ENCODE measurements at regions not wholly inside any gene's neighbourhood (a gene's known extent, or its start where the extent isn't known, plus 50 kb on each side); places are given as distances from the start of the nearest gene placed in this dataset.

- no peak for DNase-seq (ENCODE audit: low spot score)
These were observed 174.4 kb upstream of the SMC2 start for GRCh38 chr9:103919605-103920209.

- DNase-seq (ENCODE audit: low spot score), result no peak
These were observed 165.7 kb upstream of the SMC2 start for GRCh38 chr9:103928442-103928841.

- DNase-seq (ENCODE audit: low spot score), result no peak
These were observed 153.0 kb upstream of the SMC2 start for GRCh38 chr9:103941104-103941503.

- no peak for DNase-seq (ENCODE audit: low spot score)
These were observed 151.9 kb upstream of the SMC2 start for GRCh38 chr9:103942200-103942599.

GRCh38 chr9:103942651-103943050, 151.5 kb upstream of the SMC2 start:
- DNase-seq (ENCODE audit: low spot score), result no peak

GRCh38 chr9:103949096-103949495, 145.0 kb upstream of the SMC2 start:
- no peak for DNase-seq (ENCODE audit: low spot score)

- no peak for DNase-seq (ENCODE audit: low spot score)
These were observed 116.9 kb upstream of the SMC2 start for GRCh38 chr9:103977163-103977562.

- DNase-seq (ENCODE audit: low spot score), result no peak
These were observed 115.7 kb upstream of the SMC2 start for GRCh38 chr9:103978396-103978795.

GRCh38 chr9:103981912-103982311, 112.2 kb upstream of the SMC2 start:
- no peak for DNase-seq (ENCODE audit: low spot score)

- no peak for DNase-seq (ENCODE audit: low spot score)
These were observed 109.0 kb upstream of the SMC2 start for GRCh38 chr9:103985077-103985476.

- no peak for DNase-seq (ENCODE audit: low spot score)
These were observed 105.3 kb upstream of the SMC2 start for GRCh38 chr9:103988821-103989220.

GRCh38 chr9:103990311-103990710, 103.8 kb upstream of the SMC2 start:
- no peak for DNase-seq (ENCODE audit: low spot score)

- DNase-seq (ENCODE audit: low spot score), result no peak
These were observed 103.1 kb upstream of the SMC2 start for GRCh38 chr9:103991001-103991400.

GRCh38 chr9:103991698-103992097, 102.4 kb upstream of the SMC2 start:
- no peak for DNase-seq (ENCODE audit: low spot score)

- DNase-seq (ENCODE audit: low spot score), result no peak
These were observed 101.0 kb upstream of the SMC2 start for GRCh38 chr9:103992938-103993579.

- DNase-seq (ENCODE audit: low spot score), result no peak
These were observed 96.2 kb upstream of the SMC2 start for GRCh38 chr9:103997856-103998370.

- DNase-seq (ENCODE audit: low spot score), result no peak
These were observed 94.6 kb upstream of the SMC2 start for GRCh38 chr9:103999375-104000062.

GRCh38 chr9:104009826-104010225, 84.3 kb upstream of the SMC2 start:
- DNase-seq (ENCODE audit: low spot score), result no peak

- DNase-seq (ENCODE audit: low spot score), result no peak
These were observed 72.0 kb upstream of the SMC2 start for GRCh38 chr9:104022083-104022482.

GRCh38 chr9:104025104-104025503, 69.0 kb upstream of the SMC2 start:
- DNase-seq (ENCODE audit: low spot score), result no peak

GRCh38 chr9:104025945-104026344, 68.2 kb upstream of the SMC2 start:
- no peak for DNase-seq (ENCODE audit: low spot score)

GRCh38 chr9:104027295-104027694, 66.8 kb upstream of the SMC2 start:
- DNase-seq (ENCODE audit: low spot score), result no peak

GRCh38 chr9:104028827-104029226, 65.3 kb upstream of the SMC2 start:
- no peak for DNase-seq (ENCODE audit: low spot score)

All from left forelimb (tissue), 1 donor.